ENCODE measurements at regions not wholly inside any gene's neighbourhood (a gene's known extent, or its start where the extent isn't known, plus 50 kb on each side); places are given as distances from the start of the nearest gene placed in this dataset.

DNA sequence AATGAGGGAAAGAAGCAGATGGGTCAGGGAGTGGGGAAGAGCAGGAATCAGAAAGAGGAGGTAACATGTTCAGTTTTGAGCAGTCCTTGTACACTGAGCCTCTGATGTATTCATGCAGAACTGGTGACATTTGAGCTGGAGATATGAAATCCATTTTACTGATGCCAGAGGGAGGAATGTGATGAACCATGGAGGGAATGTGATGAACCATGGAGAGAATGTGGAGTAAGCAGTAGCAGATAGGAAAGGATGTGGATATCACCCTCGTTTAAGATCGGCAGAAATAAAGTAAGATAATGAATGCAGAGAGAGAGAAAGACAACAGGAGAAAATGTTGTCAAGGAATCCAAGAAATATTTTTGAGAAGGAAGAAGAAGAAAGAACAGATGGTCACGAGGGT is 231.6 kb downstream of the TBXT start:
- ChIA-PET CTCF (no interaction called here), POLR2A (no interaction called here)
- Histone ChIP-seq H3K36me3 (ENCODE audit: control insufficient read depth, insufficient read depth, low read length) (no peaks in the 10 kb centered on the region), H3K4me1 (ENCODE audit: control insufficient read depth, insufficient read depth, low read length) (no peaks in the 10 kb centered on the region), H3K9me3 (ENCODE audit: control insufficient read depth, insufficient read depth, low read depth, low read length) (no peaks in the 10 kb centered on the region), H3K4me3 (ENCODE audit: low read depth in 2 of 2, low read length in 2 of 2) (no peak overlapping the region), H3K27me3 (ENCODE audit: control insufficient read depth, insufficient read depth, low read length) (peaks cover 12% of the 10 kb centered on the region; the same call in 1 of the 2 replicates), H3K27ac (ENCODE audit: low read length) (no peak overlapping the region)
- intact Hi-C loops (cut with micrococcal nuclease; ENCODE audit: unreplicated experiment) (no loop called here), in situ Hi-C loops (cut with HindIII; ENCODE audit: low pct_unique_long_range_greater_than_20kb, low sequenced_read_pairs) (no loop called here)
- ATAC-seq: no peak
- no peak for DNase-seq (ENCODE audit: low read depth, low spot score)
- no TSS peak for BruUV-seq (replicated peaks)
- TF ChIP-seq TCF7L2 (IDR thresholded peaks at IDR 0.05; ENCODE audit: low read depth, low read length) (no peak), SIN3A (IDR thresholded peaks at IDR 0.05; ENCODE audit: borderline replicate concordance, insufficient read depth, low read depth, low read length) (no peak), POLR2AphosphoS5 (IDR thresholded peaks at IDR 0.05; ENCODE audit: low read depth, low read length) (no peak), REST (IDR thresholded peaks at IDR 0.05; ENCODE audit: insufficient read depth in 1 of 2, low read depth in 2 of 2, low read length in 1 of 2) (no peak)
- TF ChIP-seq, protein P1, sequence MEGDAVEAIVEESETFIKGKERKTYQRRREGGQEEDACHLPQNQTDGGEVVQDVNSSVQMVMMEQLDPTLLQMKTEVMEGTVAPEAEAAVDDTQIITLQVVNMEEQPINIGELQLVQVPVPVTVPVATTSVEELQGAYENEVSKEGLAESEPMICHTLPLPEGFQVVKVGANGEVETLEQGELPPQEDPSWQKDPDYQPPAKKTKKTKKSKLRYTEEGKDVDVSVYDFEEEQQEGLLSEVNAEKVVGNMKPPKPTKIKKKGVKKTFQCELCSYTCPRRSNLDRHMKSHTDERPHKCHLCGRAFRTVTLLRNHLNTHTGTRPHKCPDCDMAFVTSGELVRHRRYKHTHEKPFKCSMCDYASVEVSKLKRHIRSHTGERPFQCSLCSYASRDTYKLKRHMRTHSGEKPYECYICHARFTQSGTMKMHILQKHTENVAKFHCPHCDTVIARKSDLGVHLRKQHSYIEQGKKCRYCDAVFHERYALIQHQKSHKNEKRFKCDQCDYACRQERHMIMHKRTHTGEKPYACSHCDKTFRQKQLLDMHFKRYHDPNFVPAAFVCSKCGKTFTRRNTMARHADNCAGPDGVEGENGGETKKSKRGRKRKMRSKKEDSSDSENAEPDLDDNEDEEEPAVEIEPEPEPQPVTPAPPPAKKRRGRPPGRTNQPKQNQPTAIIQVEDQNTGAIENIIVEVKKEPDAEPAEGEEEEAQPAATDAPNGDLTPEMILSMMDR (IDR thresholded peaks at IDR 0.05): no peak

DNA sequence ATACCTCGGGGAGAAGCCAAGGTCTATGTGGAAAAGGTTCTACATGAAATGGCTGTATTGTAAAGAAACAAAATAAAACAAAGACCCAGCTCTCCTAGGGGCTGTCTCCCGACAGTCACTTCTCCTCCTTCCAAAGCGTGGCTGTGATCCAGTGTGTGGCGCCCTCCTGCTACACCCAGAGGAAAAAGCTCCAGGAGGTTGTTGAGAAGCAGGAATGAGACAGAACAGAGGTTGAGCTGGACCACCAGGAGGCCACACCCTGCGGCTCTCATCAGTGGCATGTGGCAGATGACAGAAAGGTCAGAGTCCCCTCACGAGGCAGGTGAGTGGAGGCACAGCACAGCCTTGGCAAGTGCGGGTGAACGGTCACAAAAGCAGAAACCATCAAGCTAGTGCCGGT is 236.0 kb downstream of the TBXT start:
- TF ChIP-seq TCF7L2 (IDR thresholded peaks at IDR 0.05; ENCODE audit: low read depth, low read length) (no peak), REST (IDR thresholded peaks at IDR 0.05; ENCODE audit: insufficient read depth in 1 of 2, low read depth in 2 of 2, low read length in 1 of 2) (no peak), SIN3A (IDR thresholded peaks at IDR 0.05; ENCODE audit: borderline replicate concordance, insufficient read depth, low read depth, low read length) (no peak)
- TF ChIP-seq, protein P1 (IDR thresholded peaks at IDR 0.05): no peak
- Histone ChIP-seq H3K36me3 (ENCODE audit: control insufficient read depth, insufficient read depth, low read length) (no peaks in the 10 kb centered on the region), H3K4me1 (ENCODE audit: control insufficient read depth, insufficient read depth, low read length) (no peaks in the 10 kb centered on the region), H3K27ac (ENCODE audit: low read length) (no peak overlapping the region), H3K4me3 (ENCODE audit: low read depth in 2 of 2, low read length in 2 of 2) (no peak overlapping the region), H3K9me3 (ENCODE audit: control insufficient read depth, insufficient read depth, low read depth, low read length) (no peaks in the 10 kb centered on the region), H3K27me3 (ENCODE audit: control insufficient read depth, insufficient read depth, low read length) (peaks cover 8% of the 10 kb centered on the region; the same call in 1 of the 2 replicates)
- in situ Hi-C loops (cut with HindIII; ENCODE audit: low pct_unique_long_range_greater_than_20kb, low sequenced_read_pairs): no loop called here
- DNase-seq (ENCODE audit: low read depth, low spot score) (no peak), ATAC-seq (no peak)
- BruUV-seq (replicated peaks): no TSS peak
- POLR2A ChIA-PET: no interaction called here
- intact Hi-C loops (cut with micrococcal nuclease; ENCODE audit: unreplicated experiment): no loop called here
- CTCF ChIA-PET: interaction anchor here (0.6 to 0.8 kb wide), 2 partner anchors 40 to 166 kb away, joined by 3 to 4 read pairs; no protein-coding TSS in a partner anchor

Data from Panc1 (cell line).